ENCODE measurements at regions not wholly inside any gene's neighbourhood (a gene's known extent, or its start where the extent isn't known, plus 50 kb on each side); places are given as distances from the start of the nearest gene placed in this dataset.

GRCh38 chr2:239538357-239539052, 137.7 kb upstream of the HDAC4 start:
- DNase-seq = no peak

- DNase-seq = no peak
Observed at GRCh38 chr2:239537633-239538356, 137.0 kb upstream of the HDAC4 start.

GRCh38 chr2:239536186-239536585, 135.4 kb upstream of the HDAC4 start:
- no peak for DNase-seq

GRCh38 chr2:239535413-239536144, 134.8 kb upstream of the HDAC4 start:
- no peak for DNase-seq

- no peak for DNase-seq
Observed at GRCh38 chr2:239534581-239535412, 134.0 kb upstream of the HDAC4 start.

GRCh38 chr2:239533569-239534316, 132.9 kb upstream of the HDAC4 start:
- no peak for DNase-seq

GRCh38 chr2:239532859-239533258, 132.0 kb upstream of the HDAC4 start:
- no peak for DNase-seq

GRCh38 chr2:239532250-239532649, 131.4 kb upstream of the HDAC4 start:
- DNase-seq = no peak

- DNase-seq = no peak
Observed at GRCh38 chr2:239531456-239532241, 130.8 kb upstream of the HDAC4 start.

- no peak for DNase-seq
Observed at GRCh38 chr2:239530749-239531316, 130.0 kb upstream of the HDAC4 start.

GRCh38 chr2:239529313-239530015, 128.6 kb upstream of the HDAC4 start:
- DNase-seq = no peak

GRCh38 chr2:239528883-239529282, 128.1 kb upstream of the HDAC4 start:
- DNase-seq = no peak

- no peak for DNase-seq
Observed at GRCh38 chr2:239528146-239528545, 127.3 kb upstream of the HDAC4 start.

GRCh38 chr2:239526666-239527415, 126.0 kb upstream of the HDAC4 start:
- no peak for DNase-seq

GRCh38 chr2:239526038-239526437, 125.2 kb upstream of the HDAC4 start:
- no peak for DNase-seq

GRCh38 chr2:239523954-239524330, 123.1 kb upstream of the HDAC4 start:
- DNase-seq = no peak

GRCh38 chr2:239523147-239523953, 122.5 kb upstream of the HDAC4 start:
- DNase-seq = no peak

GRCh38 chr2:239522740-239523119, 121.9 kb upstream of the HDAC4 start:
- DNase-seq = no peak
